Esophagus (tissue), 2 donors: ENCODE measurements at regions not wholly inside any gene's neighbourhood (a gene's known extent, or its start where the extent isn't known, plus 50 kb on each side); places are given as distances from the start of the nearest gene placed in this dataset.

Source experiments
- H3K27ac ChIP-seq, 2 donors: one replicate each; pipeline ENCODE4 v1.5.1; 2013; ENCODE audit warnings: low read depth in 2 of 2, mild to moderate bottlenecking in 2 of 2, inconsistent platforms in 1 of 2, low read length in 1 of 2, moderate library complexity in 1 of 2
- H3K27me3 ChIP-seq, 2 donors: one replicate each; pipeline ENCODE4 v1.6.1; 2013; ENCODE audit warnings: low read length in 2 of 2, control low read depth in 1 of 2, mild to moderate bottlenecking in 1 of 2; ENCODE audit not compliant: insufficient read depth in 2 of 2, control insufficient read depth in 1 of 2
- H3K36me3 ChIP-seq, 2 donors: one replicate each; pipeline ENCODE4 v1.6.1; 2013; ENCODE audit warnings: low read length in 1 of 2; ENCODE audit not compliant: control insufficient read depth in 2 of 2, insufficient read depth in 2 of 2
- H3K4me1 ChIP-seq, 2 donors: one replicate each; pipeline ENCODE4 v1.6.1; 2013; ENCODE audit warnings: low read length in 1 of 2; ENCODE audit not compliant: control insufficient read depth in 2 of 2, insufficient read depth in 2 of 2
- H3K4me3 ChIP-seq, 2 donors: one replicate each; pipeline ENCODE4 v1.5.1; 2013; ENCODE audit warnings: low read length in 2 of 2, mild to moderate bottlenecking in 2 of 2, low read depth in 1 of 2, moderate library complexity in 1 of 2
- H3K9me3 ChIP-seq, 2 donors: one replicate each; pipeline ENCODE4 v1.6.1; 2013; ENCODE audit warnings: mild to moderate bottlenecking in 2 of 2, low read depth in 1 of 2, low read length in 1 of 2, moderate library complexity in 1 of 2; ENCODE audit not compliant: control insufficient read depth in 2 of 2, insufficient read depth in 1 of 2
- WGBS, 2 donors: extraction: QIAGEN DNeasy Blood & Tissue Kit; methylation state at CpG; one replicate each; pipeline ENCODE4 v1.1.7; 2013; 5-methylcytosine and 5-hydroxymethylcytosine counted together
- donor health status: healthy with polysubstance abuse.
- donor health status: Bipolar disorder and iron deficiency.

DNA sequence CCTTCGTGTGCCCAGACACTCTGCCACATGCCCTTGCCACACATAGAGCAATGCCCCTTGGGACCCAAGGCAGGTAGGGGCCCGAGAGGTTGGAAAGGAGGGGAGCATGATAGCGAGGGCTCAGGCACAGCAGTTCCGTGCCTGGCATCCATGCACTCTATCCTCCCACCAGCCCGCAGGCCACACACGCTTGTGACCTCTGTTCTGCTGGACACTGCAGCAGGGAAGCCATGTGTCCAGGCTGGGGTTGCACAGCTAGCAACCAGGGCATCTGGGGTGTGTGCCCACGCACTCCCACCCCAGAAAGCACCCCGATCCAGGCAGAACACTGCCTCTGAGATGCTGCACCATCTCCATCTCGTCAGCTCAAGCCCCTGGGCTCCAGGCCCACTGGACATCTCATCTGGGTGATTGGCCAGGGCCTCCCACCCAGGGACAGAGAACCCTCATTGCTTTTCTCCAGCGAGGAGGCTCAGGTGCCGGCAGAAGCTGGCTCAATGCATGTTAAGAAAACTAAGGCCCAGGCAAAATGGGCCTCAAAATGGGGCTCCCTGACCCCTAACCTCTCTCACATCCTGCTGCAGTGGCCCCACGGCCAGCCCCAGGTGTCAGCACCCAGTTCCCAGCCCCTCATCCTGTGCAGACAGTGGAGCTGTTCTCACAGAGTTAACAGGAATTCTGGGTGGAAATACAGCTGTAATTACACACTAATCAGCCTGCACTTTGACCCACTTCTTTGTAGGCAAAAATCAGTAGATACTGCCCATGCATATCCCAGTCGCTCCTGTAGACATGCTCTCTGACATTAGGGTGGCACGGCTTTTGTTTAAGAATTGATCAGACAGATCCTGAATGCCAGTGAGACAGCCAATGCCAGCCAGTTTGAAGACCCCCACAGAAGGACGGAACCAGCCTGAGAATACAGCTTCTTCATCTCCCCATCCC is 173.9 kb upstream of the B3GAT1 start:
- no peaks in the 10 kb centered on the region for H3K36me3 ChIP-seq
- H3K27me3 ChIP-seq = no peaks in the 10 kb centered on the region
- whole genome bisulfite sequencing, 2 donors = 75 to 77% methylated on average over 15 of the region's 15 CpGs
- H3K9me3 ChIP-seq = no peaks in the 10 kb centered on the region
- H3K4me3 ChIP-seq = no peak overlapping the region
- no peaks in the 10 kb centered on the region for H3K4me1 ChIP-seq
- no peak overlapping the region for H3K27ac ChIP-seq

DNA sequence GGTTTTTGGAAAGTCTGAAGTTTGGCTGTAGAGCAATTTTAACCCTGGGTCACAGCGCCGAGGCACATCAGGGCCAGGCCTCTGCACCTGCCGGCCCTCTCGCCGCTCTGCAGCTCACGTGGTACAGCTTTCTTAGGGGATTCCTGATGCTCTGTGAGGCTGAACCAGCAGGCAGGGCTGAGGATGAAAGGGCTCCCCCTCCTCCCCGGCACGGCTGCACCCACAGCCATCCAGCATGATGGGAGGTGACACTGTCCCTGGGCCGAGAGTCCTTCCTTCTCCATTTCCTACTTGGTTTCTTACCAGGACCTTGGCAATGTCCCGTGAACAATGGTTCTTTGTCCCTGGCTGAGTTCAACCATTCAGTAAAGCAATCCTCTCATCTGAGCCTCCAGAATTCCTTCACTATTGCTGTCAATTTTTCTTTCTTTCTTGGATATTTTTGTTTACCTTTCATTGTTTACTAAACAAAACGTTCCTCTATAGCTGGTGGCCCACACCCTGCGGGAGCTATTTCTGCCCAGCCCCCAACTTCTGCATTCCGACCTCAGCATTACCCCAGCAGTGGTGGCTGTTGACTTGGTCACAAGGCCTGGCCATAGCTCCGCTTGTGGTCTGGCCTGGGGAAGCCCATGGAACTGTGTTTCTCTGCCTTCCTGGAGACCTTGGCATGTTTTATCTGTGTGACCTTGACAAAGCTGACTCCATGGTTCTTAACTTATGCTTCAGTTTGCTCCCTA is 172.8 kb upstream of the B3GAT1 start:
- no peaks in the 10 kb centered on the region for H3K36me3 ChIP-seq
- H3K27me3 ChIP-seq = no peaks in the 10 kb centered on the region
- WGBS, 2 donors = 51 to 60% methylated on average over 14 of the region's 14 CpGs
- no peak overlapping the region for H3K27ac ChIP-seq
- H3K4me1 ChIP-seq = no peaks in the 10 kb centered on the region
- no peaks in the 10 kb centered on the region for H3K9me3 ChIP-seq
- H3K4me3 ChIP-seq = no peak overlapping the region

GRCh38 chr11:134584001-134584561 is 172.0 kb upstream of the B3GAT1 start:
- H3K36me3 ChIP-seq = no peaks in the 10 kb centered on the region
- WGBS, 2 donors = 71 to 74% methylated on average over 15 of the region's 15 CpGs
- no peaks in the 10 kb centered on the region for H3K4me1 ChIP-seq
- H3K9me3 ChIP-seq = no peaks in the 10 kb centered on the region
- no peaks in the 10 kb centered on the region for H3K27me3 ChIP-seq
- H3K4me3 ChIP-seq = no peak overlapping the region
- no peak overlapping the region for H3K27ac ChIP-seq

GRCh38 chr11:134583397-134583990 is 171.5 kb upstream of the B3GAT1 start:
- Histone ChIP-seq H3K4me1 (no peaks in the 10 kb centered on the region), H3K27ac (no peak overlapping the region), H3K4me3 (no peak overlapping the region), H3K27me3 (no peaks in the 10 kb centered on the region), H3K9me3 (no peaks in the 10 kb centered on the region), H3K36me3 (no peaks in the 10 kb centered on the region)
- WGBS, 2 donors = 60 to 68% methylated on average over 6 of the region's 6 CpGs

- Histone ChIP-seq H3K4me3 (no peak overlapping the region), H3K4me1 (no peaks in the 10 kb centered on the region), H3K27ac (no peak overlapping the region), H3K9me3 (no peaks in the 10 kb centered on the region), H3K27me3 (no peaks in the 10 kb centered on the region), H3K36me3 (no peaks in the 10 kb centered on the region)
- WGBS, 2 donors = 35 to 50% methylated on average over 1 of the region's 1 CpG
Observed at GRCh38 chr11:134582770-134583095, 170.7 kb upstream of the B3GAT1 start.

DNA sequence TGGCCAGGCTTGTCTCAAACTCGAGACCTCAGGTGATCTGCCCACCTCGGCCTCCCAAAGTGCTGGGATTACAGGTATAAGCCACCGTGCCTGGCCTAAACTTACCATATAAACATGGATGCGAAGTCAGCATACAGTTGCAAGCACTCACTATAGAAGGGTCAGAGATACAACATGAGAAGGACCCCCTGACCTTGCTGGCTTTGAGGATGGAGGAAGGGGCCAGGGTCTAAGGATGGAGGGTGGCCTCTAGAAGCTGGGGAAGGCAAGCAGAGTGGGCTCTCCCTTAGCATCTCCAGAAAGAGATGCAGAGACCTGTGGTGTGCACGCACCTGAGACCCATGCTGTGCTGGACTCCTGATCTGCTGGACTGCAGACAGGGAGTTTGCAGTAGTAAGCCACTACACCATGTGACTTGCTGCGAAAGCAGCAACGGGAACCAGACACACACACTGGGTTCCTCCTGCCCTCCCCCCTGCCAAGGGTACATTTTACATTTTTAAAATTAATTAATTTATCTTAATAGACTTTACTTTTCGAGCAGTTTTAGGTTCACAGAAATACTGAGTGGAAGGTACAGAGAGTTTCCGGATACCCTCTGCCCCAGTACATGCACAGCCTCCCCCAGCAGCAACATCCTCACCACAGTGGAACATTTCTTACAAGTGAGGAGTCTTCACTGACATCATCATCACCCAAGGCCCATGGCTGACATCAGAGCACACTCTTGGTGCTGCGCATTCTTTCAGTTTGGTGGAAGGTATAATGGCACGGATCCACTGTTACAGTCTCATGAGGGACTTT is 170.1 kb upstream of the B3GAT1 start:
- no peaks in the 10 kb centered on the region for H3K36me3 ChIP-seq
- H3K4me3 ChIP-seq = no peak overlapping the region
- no peak overlapping the region for H3K27ac ChIP-seq
- H3K27me3 ChIP-seq = no peaks in the 10 kb centered on the region
- no peaks in the 10 kb centered on the region for H3K4me1 ChIP-seq
- 82 to 84% methylated on average over 11 of the region's 11 CpGs for WGBS, 2 donors
- H3K9me3 ChIP-seq = no peaks in the 10 kb centered on the region

DNA sequence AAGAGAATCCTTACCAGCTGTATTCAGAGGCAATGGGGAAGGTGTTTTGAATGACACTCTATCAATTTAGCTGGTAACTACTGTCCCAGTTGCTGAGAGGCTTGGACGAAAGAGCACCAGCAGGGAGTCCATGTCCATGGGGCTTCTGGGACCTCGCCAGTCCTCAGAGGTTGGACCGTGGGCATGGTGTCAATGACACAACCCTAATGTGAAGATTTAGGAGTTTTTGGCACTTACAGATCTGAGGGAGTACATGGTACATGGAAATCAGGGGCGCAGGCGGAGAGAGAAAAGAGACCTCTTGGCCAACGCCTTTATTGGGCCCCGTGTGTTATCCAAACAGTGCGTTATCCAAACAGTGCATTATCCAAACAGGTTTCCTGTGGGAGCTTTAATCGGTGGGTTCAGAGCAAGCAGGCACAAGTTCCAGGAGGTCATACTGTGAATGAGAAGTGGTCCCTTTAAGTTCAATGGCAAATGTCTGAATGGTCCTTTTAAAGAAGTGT is 169.1 kb upstream of the B3GAT1 start:
- H3K36me3 ChIP-seq = no peaks in the 10 kb centered on the region
- WGBS, 2 donors = 60 to 61% methylated on average over 9 of the region's 9 CpGs

DNA sequence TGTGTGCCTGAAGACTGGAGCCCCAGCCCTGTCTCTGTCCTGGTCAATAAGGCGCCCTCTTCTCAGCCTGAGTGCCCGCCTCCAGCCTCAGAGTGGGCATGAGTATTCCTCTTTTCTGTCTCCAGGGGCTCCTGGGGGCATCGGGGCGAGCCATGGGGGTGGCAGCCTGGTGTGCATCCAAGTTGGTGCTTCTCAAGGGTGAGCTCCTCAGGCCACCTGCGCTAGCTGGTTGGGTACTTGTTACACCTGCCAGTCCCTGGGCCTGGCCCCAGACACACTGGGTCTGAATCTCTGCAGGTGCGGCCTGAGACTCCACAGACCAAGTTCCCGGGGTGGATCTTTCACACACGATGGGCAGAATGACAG is 168.6 kb upstream of the B3GAT1 start:
- 87 to 88% methylated on average over 8 of the region's 8 CpGs for WGBS, 2 donors
- no peak overlapping the region for H3K27ac ChIP-seq
- H3K4me3 ChIP-seq = no peak overlapping the region
- no peaks in the 10 kb centered on the region for H3K9me3 ChIP-seq
- no peaks in the 10 kb centered on the region for H3K27me3 ChIP-seq
- no peaks in the 10 kb centered on the region for H3K4me1 ChIP-seq
- no peaks in the 10 kb centered on the region for H3K36me3 ChIP-seq

More for the DNA sequence above, 169.1 kb upstream of the B3GAT1 start:
- H3K9me3 ChIP-seq = no peaks in the 10 kb centered on the region
- H3K27ac ChIP-seq = no peak overlapping the region
- H3K4me1 ChIP-seq = no peaks in the 10 kb centered on the region
- H3K27me3 ChIP-seq = no peaks in the 10 kb centered on the region
- H3K4me3 ChIP-seq = no peak overlapping the region
